OCI-LY1 (cell line): ENCODE measurements at regions not wholly inside any gene's neighbourhood (a gene's known extent, or its start where the extent isn't known, plus 50 kb on each side); places are given as distances from the start of the nearest gene placed in this dataset.

ENCODE experiments used
- H2AFZ ChIP-seq: fragments of 200-600 bp; sonication (generic), shearing (Covaris generic); 2 replicates; pipeline ENCODE4 v1.6.0; 2014; ENCODE audit warnings: antibody characterized with exemption, mild to moderate bottlenecking, low read length
- H3F3A ChIP-seq: fragments of 200-600 bp; sonication (generic), shearing (Covaris generic); 2 replicates; pipeline ENCODE4 v1.6.0; 2014; ENCODE audit warnings: mild to moderate bottlenecking, antibody characterized with exemption, low read length, moderate library complexity; ENCODE audit not compliant: insufficient read depth
- H3K27ac ChIP-seq: fragments of 200-600 bp; sonication (generic); 2 replicates; pipeline ENCODE4 v1.5.1; 2014; ENCODE audit warnings: low read length, mixed run types, mild to moderate bottlenecking, low read depth; ENCODE audit not compliant: poor library complexity, severe bottlenecking
- H3K27me3 ChIP-seq: fragments of 200-600 bp; sonication (generic); 2 replicates; pipeline ENCODE4 v1.6.0; 2014; ENCODE audit warnings: antibody characterized with exemption, mild to moderate bottlenecking, low read length, moderate library complexity; ENCODE audit not compliant: insufficient read depth
- H3K36me3 ChIP-seq: fragments of 200-600 bp; sonication (generic); 2 replicates; pipeline ENCODE4 v1.6.1; 2014; ENCODE audit warnings: mild to moderate bottlenecking, antibody characterized with exemption, low read length, moderate library complexity, mixed read lengths; ENCODE audit not compliant: insufficient read depth
- H3K4me1 ChIP-seq: fragments of 200-600 bp; sonication (generic); 2 replicates; pipeline ENCODE4 v1.5.1; 2014; ENCODE audit warnings: mild to moderate bottlenecking, low read length, moderate library complexity; ENCODE audit not compliant: insufficient read depth, severe bottlenecking
- H3K4me2 ChIP-seq: fragments of 200-600 bp; sonication (generic), shearing (Covaris generic); 2 replicates; pipeline ENCODE4 v1.6.1; 2014; ENCODE audit warnings: low read length
- H3K4me3 ChIP-seq: fragments of 200-600 bp; sonication (generic); 2 replicates; pipeline ENCODE4 v1.5.1; 2014; ENCODE audit warnings: low read length, low read depth, mild to moderate bottlenecking, mixed read lengths; ENCODE audit not compliant: poor library complexity, severe bottlenecking
- H3K79me2 ChIP-seq: fragments of 200-600 bp; shearing (Covaris generic); 2 replicates; pipeline ENCODE4 v1.6.1; 2016; ENCODE audit warnings: mixed run types, low read length, mixed read lengths; ENCODE audit not compliant: insufficient read depth
- H3K9ac ChIP-seq: fragments of 200-600 bp; sonication (generic), shearing (Covaris generic); 2 replicates; pipeline ENCODE4 v1.6.1; 2014; ENCODE audit warnings: mild to moderate bottlenecking, low read length, mixed read lengths
- H3K9me2 ChIP-seq: fragments of 200-600 bp; sonication (generic), shearing (Covaris generic); 2 replicates; pipeline ENCODE4 v1.6.1; 2014; ENCODE audit warnings: low read depth, mild to moderate bottlenecking, low read length, mixed read lengths
- H3K9me3 ChIP-seq: fragments of 200-600 bp; shearing (Covaris generic); 2 replicates; pipeline ENCODE4 v1.6.1; 2014; ENCODE audit warnings: low read length, mixed read lengths
- H4K20me1 ChIP-seq: fragments of 200-600 bp; sonication (generic), shearing (Covaris generic); 2 replicates; pipeline ENCODE4 v1.6.0; 2016; ENCODE audit warnings: mild to moderate bottlenecking, low read length; ENCODE audit not compliant: insufficient read depth
- CTCF ChIP-seq: fragments of 200-600 bp; sonication (generic), shearing (Covaris generic); IDR thresholded peaks from 2 replicates; pipeline ENCODE4 v1.5.1; 2017; ENCODE audit warnings: mild to moderate bottlenecking, antibody characterized with exemption, low read length, moderate library complexity, mixed read lengths
- EZH2 ChIP-seq: fragments of 200-600 bp; sonication (generic), shearing (Covaris generic); IDR thresholded peaks from 2 replicates; pipeline ENCODE4 v1.8.0; 2017; ENCODE audit warnings: borderline replicate concordance, mixed run types, mild to moderate bottlenecking, antibody characterized with exemption, low read length, moderate library complexity, mixed read lengths

- Histone ChIP-seq H3K4me3 (no peak overlapping the region), H3K79me2 (no peaks in the 10 kb centered on the region), H3K9me2 (no peaks in the 10 kb centered on the region), H4K20me1 (no peaks in the 10 kb centered on the region), H3K9ac (no peak overlapping the region), H3K9me3 (no peaks in the 10 kb centered on the region), H3K27ac (no peak overlapping the region), H3K27me3 (no peaks in the 10 kb centered on the region), H3F3A (no peaks in the 10 kb centered on the region), H3K36me3 (no peaks in the 10 kb centered on the region), H3K4me1 (peaks cover 31% of the 10 kb centered on the region), H2AFZ (peak overlapping the region; percentile 46; the same call in 1 of the 2 replicates), H3K4me2 (peak overlapping the region; percentile 14; the same call in 1 of the 2 replicates)
- TF ChIP-seq CTCF: no peak
- no peak for TF ChIP-seq EZH2
Measured at GRCh38 chr13:64455124-64455523, 2775.0 kb downstream of the PCDH9 start.

- no peaks in the 10 kb centered on the region for H3K79me2 ChIP-seq
- no peak overlapping the region for H3K9ac ChIP-seq
- no peaks in the 10 kb centered on the region for H3K9me3 ChIP-seq
- no peak overlapping the region for H3K27ac ChIP-seq
- H3K36me3 ChIP-seq: no peaks in the 10 kb centered on the region
- H3K27me3 ChIP-seq: no peaks in the 10 kb centered on the region
- H3K4me3 ChIP-seq: no peak overlapping the region
- H3K4me1 ChIP-seq: peaks cover 31% of the 10 kb centered on the region
- 0 out of 2 replicates have a peak overlapping the region, but pooled peaks have one; percentile 6 for H3K4me2 ChIP-seq
- H3K9me2 ChIP-seq: no peaks in the 10 kb centered on the region
- H2AFZ ChIP-seq: peak overlapping the region; percentile 67; the same call in 1 of the 2 replicates
- H3F3A ChIP-seq: no peaks in the 10 kb centered on the region
- H4K20me1 ChIP-seq: no peaks in the 10 kb centered on the region
- no peak for TF ChIP-seq CTCF
- TF ChIP-seq EZH2: no peak
Measured at GRCh38 chr13:64453831-64454230, 2776.3 kb downstream of the PCDH9 start.

- H4K20me1 ChIP-seq: no peaks in the 10 kb centered on the region
- H3K9ac ChIP-seq: no peak overlapping the region
- H2AFZ ChIP-seq: peak overlapping the region; percentile 59; the same call in 1 of the 2 replicates
- no peaks in the 10 kb centered on the region for H3K9me2 ChIP-seq
- TF ChIP-seq EZH2: no peak
- TF ChIP-seq CTCF: peak; percentile 59
- H3F3A ChIP-seq: no peaks in the 10 kb centered on the region
- no peak overlapping the region for H3K4me3 ChIP-seq
- no peaks in the 10 kb centered on the region for H3K36me3 ChIP-seq
- H3K9me3 ChIP-seq: no peaks in the 10 kb centered on the region
- no peak overlapping the region for H3K27ac ChIP-seq
- no peak overlapping the region for H3K4me2 ChIP-seq
- no peaks in the 10 kb centered on the region for H3K4me1 ChIP-seq
- no peaks in the 10 kb centered on the region for H3K27me3 ChIP-seq
- no peaks in the 10 kb centered on the region for H3K79me2 ChIP-seq
Measured at GRCh38 chr13:64446372-64446771, 2783.8 kb downstream of the PCDH9 start.
